HT1080 (cell line): ENCODE measurements at regions not wholly inside any gene's neighbourhood (a gene's known extent, or its start where the extent isn't known, plus 50 kb on each side); places are given as distances from the start of the nearest gene placed in this dataset.
"Not testable (repeated sequence)": the region's sequence is repeated elsewhere in the genome, so short reads cannot be mapped to it uniquely, and the experiment has no call there.

Experiments used
- DNase-seq: peaks from one replicate; pipeline ENCODE4 v3.0.0-alpha.2; 2015; ENCODE audit warnings: low read depth

- DNase-seq = not testable (repeated sequence)
These were observed 84.9 kb upstream of the METTL9 start for GRCh38 chr16:21514474-21514840.

DNA sequence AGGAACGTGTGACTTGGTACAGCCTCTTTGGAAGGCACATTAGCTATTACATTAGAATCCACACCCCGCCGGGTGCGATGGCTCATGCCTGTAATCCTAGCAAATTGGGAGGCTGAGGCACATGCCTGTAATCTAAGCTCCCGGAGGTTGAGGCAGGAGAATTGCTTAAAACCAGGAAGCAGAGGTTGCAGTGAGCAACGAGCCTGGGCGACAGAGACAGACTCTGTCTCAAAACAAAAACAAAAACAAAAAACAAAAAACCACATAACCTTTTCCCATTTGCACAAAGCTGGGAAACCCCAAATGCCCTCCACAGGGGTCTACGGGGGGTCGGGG, 82.7 kb upstream of the METTL9 start:
- not testable (repeated sequence) for DNase-seq

GRCh38 chr16:21517263-21517662, 82.1 kb upstream of the METTL9 start:
- DNase-seq = not testable (repeated sequence)

- DNase-seq = not testable (repeated sequence)
These were observed 79.8 kb upstream of the METTL9 start for GRCh38 chr16:21519361-21520133.

DNA sequence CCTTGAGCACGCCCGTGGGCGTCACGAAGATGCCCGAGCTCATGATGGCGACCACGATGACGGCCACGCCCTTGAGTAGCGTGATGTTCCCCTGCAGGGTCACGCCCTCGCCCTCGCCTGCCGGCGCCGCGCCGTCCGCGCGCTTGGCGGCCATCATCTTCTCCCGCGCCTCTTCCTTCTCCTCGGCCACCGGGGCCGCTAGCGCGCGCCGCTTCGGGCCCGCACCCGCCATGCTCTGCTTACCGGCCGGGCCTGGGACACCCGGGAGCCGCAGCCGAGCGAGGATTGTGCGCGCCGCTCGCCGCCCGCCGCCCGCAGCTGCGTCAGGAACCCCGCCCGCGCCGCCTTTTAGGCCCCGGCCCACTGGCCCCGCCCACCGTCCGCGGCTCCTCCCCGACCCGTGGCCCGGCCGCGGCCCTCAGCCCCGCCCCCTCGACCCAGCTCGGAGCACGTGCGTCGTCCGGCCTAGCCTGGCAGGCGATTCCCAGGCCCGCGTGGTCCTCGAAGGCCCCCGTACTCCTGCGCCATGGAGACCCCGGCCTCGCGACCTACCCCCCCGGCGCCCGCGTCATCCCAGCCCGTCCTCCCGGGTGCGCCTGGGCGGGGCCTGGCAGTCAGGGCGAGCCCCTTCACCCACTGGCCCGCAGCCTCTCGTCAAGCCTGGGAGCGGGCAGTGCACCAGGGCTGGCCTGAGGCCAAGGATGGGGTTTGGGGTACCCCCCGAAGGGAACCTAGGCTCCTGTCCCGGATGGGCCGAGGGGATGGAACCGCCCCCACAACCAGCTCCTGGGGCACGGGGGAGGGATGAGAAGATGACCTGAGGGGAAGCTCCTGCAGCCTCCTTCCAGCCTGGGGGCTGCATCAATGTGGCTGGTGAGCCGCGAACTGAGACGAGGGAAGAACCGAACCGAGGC, 79.0 kb upstream of the METTL9 start:
- peak; percentile 89 for DNase-seq

DNA sequence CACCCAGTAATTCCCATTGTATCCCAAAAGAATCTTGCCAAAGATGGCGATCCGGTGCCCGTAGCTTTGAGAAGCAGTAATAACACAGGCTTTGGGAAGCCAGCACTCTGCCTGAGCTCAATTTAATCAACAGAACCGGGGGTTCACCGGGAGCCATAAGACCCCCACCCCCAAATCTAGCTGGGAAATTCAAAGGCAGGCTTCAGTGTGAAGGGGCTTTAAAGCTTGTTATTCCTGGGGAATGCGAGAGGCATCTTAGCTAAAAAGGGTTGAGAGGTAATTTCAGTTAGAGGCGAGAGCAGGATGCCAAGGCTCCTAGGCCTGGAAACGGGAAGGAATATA, 78.4 kb upstream of the METTL9 start:
- not testable (repeated sequence) for DNase-seq

GRCh38 chr16:21521390-21522143, 77.8 kb upstream of the METTL9 start:
- not testable (repeated sequence) for DNase-seq

DNA sequence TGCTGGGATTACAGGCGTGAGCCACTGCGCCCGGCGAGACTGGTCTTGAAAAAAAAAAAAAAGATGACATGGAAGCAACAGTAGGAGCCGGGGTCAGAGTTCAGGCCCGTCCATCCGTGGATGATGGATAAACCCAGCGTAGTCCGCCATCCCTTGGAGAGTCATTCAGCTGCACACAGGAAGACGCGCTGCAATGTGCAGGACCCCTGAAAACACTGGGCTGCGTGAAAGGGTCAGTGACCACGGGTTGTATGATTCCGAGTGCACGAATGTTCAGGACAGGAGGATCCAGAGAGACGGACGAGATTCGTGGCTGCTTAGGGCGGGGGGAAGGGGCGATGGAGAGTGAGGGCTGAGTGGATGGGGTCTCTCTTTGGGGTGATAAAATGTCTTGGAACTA, 76.5 kb upstream of the METTL9 start:
- not testable (repeated sequence) for DNase-seq

- DNase-seq = no peak
These were observed 75.8 kb upstream of the METTL9 start for GRCh38 chr16:21523411-21524067.

DNA sequence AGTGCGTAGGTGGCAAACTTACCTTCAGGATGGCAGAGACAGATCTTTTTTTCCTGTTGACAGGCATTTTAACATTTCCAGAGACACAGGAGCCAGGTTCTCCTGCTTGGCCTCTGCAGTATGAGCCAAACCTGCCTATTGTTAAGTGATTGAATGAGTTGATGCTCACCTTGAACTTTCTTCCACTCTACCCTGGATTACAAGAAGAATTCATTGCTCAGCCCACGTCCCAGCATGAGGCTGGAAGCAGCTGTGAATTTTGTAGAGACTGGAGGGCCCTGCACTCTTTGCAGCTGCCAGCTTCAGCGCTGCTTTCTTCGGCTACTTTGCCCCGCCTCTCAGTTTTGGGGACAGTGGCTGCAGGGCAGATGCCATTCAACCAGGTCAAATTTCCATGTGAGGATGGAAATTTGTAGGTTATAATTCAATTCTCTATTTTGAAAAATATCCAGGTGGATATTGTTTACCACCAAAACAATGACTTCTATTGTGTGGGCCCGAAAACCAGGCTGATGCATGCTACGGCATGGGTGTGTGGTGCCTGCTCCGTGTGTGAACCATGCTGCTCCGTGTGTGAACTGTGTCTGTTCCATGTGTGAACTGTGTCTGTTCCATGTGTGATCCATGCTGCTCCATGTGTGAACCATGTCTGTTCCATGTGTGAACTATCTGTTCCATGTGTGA, 75.2 kb upstream of the METTL9 start:
- no peak for DNase-seq

DNA sequence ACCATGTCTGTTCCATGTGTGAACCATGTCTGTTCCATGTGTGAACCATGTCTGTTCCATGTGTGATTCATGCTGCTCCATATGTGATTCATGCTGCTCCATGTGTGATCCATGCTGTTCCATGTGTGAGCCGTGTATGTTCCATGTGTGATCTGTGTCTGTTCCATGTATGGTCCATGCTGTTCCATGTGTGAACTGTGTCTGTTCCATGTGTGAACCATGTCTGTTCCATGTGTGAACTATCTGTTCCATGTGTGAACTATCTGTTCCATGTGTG, 74.7 kb upstream of the METTL9 start:
- not testable (repeated sequence) for DNase-seq

DNA sequence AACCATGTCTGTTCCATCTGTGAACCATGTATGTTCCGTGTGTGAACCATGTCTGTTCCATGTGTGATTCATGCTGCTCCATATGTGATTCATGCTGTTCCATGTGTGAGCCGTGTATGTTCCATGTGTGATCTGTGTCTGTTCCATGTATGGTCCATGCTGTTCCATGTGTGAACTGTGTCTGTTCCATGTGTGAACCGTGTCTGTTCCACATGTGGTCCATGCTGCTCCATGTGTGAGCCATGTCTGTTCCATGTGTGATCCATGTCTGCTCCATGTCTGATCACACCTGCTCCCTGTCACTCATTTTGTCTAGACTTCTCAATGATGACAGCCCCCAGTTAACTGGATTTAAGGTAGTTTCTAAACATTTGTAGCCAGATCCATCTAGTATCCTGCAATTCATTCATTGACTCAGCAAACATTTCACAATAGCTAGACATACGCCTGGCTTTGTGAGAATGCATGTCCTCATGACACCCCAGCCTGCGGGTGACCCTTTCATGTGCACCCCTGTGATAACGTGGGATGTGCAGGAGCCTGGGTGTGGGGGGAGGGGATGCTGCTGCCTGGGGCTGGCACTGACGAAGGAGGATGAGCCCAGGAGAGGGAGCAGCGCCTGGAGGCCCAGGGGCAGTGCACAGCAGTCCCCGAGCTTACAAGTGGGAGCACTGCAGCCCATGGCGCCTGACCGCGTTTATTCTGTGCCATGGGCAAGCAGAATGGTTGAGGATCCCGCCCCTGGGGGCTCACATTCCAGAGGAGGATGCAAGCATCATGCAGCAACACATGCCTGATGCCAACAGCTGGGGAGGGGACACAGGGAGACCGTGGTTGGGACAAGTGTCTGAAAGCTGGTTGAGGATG, 74.1 kb upstream of the METTL9 start:
- not testable (repeated sequence) for DNase-seq

- DNase-seq = not testable (repeated sequence)
These were observed 73.1 kb upstream of the METTL9 start for GRCh38 chr16:21525956-21526922.

DNA sequence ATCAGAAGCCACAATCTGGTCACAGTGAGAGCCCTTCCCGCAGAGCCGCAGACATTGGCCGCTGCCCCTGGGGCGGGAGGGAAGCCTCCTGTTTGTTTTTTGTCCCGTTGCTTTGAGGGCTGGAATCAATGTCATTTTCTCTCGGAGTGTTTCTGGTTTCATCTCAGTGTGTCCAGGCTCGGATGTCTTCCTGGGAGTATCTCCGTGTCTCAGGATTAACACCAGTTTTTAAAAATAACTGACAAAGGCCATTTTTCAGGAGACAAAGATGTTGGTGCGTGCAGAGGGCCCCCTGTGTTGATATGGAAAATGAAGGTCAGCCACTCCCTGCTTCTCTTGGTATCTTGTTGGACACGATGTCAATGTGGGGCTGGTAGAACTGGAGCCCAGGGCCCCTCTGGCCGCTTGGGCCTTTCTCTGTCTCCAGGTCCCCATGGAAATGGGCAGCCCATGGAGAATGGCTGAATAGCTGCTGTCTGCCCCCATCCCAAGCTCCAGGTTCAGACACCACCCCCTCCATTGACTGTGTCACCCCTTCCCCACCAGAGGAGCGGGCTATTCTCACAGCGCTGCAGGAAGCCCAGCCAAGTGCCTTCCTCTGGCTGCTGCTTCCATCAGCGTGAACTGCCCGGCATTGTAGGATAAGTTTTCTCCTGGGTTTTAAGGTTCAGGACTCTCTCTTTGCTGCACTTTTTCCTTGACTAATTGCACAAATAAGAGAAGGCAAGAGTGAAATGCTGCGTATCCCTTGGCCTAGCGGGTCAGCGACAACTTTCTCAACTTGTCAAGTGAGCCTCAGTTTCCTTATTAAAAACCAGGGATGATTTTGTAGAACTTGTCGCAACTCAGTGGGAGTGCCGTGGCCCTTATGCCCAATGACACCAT, 72.2 kb upstream of the METTL9 start:
- no peak for DNase-seq

DNA sequence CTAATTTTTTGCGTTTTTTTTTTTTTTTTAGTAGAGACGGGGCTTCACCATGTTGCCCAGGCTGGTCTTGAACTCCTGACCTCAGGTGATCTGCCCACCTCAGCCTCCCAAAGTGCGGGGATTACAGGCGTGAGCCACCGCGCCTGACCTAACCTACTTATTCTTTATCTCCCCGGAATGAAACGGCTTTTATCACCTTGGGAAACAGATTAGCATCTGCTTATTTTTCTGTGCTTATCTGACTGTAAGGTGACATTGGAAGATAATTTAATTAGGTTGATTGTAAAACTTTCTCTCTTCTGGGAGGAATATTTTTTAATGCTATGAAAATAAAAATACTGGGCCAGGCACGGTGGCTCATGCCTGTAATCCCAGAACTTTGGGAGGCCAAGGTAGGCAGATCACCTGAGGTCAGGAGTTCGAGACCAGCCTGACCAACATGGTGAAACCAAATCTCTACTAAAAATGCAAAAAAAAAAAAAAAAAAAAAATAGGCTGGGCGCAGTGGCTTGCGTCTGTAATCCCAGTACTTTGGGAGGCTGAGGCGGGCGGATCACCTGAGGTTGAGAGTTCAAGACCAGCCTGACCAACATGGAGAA, 70.2 kb upstream of the METTL9 start:
- not testable (repeated sequence) for DNase-seq

DNA sequence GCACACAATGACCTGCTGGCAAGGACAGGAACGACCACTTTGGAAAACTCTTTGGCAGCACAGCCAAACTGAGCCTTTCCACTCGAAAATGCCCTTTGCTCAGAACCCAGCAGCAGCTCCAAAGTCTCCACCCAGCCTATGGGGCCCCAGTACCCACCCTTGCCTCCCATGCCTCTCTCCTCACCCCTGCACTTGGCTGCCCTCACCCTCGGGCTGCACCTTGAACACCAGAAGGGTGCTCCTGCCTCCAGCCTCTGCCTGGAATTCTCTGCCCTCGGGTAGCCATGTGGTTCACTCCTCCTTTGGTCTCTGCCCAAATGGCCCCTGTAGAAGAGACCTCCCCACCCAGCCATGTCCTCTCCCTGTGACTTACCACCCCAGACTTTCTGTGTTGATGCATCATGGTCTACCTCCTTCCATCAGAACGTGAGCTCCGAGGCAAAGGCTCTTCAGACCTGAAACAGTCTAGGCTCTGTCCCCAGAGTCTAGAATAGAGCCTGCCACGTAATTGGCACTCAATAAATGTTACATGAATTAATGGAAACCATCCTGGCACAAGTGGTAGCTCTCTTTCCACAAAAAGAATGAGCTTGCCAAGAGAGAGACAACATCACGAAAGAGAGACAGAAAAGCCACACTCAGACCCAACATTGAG, 68.5 kb upstream of the METTL9 start:
- not testable (repeated sequence) for DNase-seq

DNA sequence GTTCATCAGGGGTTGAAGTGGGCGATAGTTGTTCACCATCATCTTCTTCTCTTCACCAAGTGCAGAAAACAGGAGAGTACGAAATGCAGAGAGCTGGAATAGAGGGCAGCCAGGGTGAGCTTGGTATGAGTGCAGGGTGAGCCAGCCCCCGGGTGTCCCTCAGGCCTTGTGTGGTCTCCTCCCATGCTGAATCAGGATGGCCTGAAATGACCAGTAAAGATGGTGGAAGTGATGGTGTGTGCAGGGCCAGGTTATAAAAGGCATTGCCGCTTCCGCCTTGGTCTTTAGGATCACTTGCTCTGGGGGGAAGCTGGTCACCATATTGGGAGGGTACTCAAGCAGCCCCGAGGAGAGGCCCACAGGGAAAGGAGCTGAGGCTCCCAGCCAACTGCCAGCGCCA, 66.4 kb upstream of the METTL9 start:
- DNase-seq = not testable (repeated sequence)
